Hematopoietic multipotent progenitor cell (in vitro differentiated cells): ENCODE measurements at regions not wholly inside any gene's neighbourhood (a gene's known extent, or its start where the extent isn't known, plus 50 kb on each side); places are given as distances from the start of the nearest gene placed in this dataset.

ENCODE experiments used
- DNase-seq, 3 donors: peaks; one replicate each; pipeline ENCODE4 v3.0.0-alpha.2; 2011 to 2015; ENCODE audit warnings: low read depth in 2 of 3, low spot score in 2 of 3

DNA sequence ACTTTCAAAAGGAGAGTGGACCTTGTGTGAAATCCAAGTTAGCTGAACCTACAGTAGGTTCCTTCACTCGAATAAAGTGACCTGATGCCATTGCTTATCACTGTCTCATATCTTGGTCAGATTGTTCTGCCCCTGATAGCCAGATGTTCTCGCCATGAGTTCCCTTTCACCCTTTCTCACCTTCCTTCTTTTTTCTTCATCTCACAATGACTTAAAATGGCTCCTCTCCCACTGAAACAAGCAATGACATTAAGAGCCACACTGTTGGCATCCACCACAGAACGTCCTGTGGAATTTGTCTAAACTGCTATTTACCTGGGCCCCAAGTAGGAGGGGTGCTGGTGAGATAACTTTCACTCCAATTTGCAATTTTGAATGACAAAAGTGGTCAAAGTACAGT, 227.6 kb upstream of the PPP1R2C start:
- DNase-seq = no peak

DNA sequence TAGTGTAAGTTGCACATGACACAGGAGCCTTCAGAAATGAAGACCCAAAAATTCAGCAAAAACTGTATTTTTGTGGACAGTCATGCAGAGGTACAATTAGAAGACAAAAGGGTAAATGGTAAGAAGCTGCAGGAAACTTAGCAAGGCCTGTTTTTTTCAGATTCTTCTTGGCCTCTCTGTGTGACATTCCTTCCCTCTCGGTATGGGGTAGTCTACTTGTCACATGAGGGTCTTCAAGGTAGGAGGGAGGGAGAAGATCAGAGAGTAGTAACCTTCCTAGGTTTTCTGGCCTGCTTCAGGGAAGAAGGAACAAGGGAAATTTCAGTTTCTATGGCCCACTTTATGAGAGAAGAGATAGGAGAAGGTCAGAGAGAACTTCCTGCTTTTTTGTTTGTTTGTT, 230.4 kb upstream of the PPP1R2C start:
- no peak for DNase-seq

GRCh38 chrX:43016021-43016420, 238.1 kb upstream of the PPP1R2C start:
- DNase-seq = no peak

- DNase-seq = no peak
Observed at GRCh38 chrX:43018031-43018430, 240.1 kb upstream of the PPP1R2C start.

DNA sequence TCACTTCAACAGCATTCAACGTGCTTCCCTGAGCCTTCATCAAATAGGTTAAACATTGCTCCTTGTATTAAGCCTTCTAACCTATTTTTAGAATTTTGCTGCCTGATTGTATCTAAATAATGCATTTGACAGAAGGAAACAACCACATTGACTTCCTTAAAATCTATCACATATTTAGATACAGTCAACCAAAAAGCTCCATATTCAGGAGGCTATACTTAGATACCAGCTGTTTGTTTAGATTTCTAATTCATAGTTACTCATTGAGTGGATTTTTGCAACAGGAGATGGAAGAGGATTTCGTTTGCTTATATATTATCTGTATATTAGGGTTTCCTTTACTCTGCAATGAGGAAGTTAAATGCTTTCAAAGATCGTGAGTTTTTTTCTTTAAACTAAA, 241.1 kb upstream of the PPP1R2C start:
- DNase-seq = peak in 2 of 3 donors; percentile 0 to 50

DNA sequence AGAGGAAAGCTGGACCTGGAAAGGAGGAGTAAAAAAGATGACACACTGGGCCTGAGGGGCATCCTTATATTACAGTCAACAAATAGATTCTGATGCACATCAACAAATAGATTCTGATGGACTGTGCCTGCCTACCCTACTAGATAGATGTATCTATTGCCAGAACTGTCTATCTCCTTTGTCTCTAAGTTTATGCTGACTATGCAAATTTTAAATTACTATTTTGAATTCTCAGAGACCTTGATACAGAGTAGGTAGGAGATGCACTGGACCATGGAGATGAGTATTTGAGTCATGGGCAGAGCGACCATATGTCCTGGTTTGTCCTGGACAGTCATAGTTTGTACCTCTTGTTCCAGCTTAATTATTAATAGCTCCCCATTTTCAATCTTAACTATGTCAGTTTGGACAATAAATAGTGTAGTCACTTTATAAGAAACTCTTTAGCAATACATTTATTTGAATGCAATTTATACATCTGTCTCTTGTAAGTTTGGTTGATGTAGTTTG, 247.9 kb upstream of the PPP1R2C start:
- DNase-seq = no peak

DNA sequence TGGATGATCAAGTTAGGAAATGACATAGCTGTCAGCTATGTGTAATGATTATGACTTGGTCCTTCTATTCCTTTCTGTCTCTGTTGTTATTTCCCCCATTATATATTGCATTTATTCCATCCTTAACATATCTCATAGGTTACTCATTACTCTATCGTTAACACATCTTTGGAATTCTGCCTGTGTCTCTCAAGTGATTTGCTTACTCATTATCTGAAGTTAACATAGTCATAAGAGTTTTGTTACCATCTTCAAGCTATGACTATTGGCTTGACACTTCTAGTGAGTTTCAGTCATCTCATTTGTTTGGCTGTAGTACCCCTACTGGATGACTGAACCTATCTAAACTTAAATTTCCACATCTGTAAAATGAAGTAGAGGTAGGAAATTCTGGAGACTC, 286.1 kb upstream of the PPP1R2C start:
- DNase-seq = no peak

DNA sequence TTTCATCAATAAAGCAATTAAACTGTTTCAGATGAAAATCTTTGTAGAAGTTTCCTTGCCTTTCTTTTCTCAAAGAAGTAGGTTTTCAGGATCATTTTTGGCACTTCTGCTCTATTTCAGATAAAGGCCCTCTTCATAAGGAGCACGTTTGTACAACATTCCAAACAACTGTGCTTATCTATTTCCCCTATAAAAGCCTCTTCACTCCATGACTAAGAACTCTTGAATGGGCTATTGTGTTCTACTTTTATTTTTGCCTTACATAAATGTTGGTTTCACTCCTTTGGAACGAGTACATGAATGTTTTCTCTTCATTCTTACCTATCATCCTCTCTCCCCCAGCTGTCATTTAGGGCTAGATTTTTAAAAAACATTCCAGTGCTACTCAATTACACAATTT, 288.0 kb upstream of the PPP1R2C start:
- DNase-seq = no peak

DNA sequence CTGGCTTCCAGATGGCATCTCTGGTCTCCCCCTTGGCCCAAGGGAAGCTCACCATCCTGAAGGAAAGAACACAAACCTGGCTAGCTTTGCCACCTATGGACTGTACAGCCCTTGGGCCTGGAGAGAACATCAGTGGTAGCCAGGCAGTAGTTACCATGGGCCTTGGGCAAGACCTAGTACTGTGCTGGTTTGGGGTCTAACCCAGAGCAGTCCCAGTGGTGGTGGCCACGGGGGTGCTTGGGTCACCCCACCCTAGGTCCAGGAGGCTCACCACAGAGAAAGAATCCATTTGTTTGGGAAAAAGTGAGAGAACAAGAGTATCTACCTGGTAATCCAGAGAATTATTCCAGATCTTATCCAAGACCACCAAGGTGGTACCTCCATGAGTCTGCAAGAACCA, 290.7 kb upstream of the PPP1R2C start:
- no peak for DNase-seq

- DNase-seq = no peak
Observed at GRCh38 chrX:43083016-43083415, 305.1 kb upstream of the PPP1R2C start.

DNA sequence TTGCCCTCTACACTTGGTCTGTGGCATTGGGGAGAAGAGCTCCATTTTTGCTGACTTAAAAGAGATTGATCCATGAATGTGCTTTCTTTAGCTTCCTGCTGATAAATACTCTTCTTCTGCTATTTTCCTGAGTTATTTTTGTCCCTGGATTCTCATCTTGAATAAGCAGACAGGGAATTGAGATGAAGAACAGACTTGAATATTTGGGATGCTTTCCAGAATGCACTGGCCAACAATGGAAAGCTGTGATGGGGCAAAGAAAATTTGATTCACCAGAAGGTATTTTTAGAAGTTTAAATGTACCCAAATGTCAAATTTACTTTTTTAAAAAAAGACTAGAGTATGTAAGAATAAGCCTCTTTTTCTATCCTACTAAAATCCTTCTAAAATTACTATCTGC, 309.9 kb upstream of the PPP1R2C start:
- no peak for DNase-seq

DNA sequence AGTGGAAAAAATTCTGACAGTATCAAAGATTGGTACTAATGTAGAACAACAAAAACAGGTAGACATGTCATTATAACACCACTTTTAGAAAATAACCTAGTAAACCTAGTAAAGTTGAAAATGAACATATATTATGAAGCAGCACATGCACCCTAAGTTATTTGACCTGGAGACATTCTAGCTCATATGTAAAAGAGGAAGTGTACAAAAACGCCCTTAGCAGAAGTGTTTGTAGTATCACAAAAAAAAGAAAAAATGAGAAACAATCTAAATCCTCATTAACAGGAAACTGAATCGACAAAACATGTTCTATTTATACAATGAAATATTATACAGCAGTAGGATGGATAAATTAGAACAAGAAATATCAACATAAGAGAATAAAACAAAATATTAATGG, 318.9 kb upstream of the PPP1R2C start:
- peak in 1 of 3 donors; percentile 23 for DNase-seq

GRCh38 chrX:43106009-43106408, 328.0 kb upstream of the PPP1R2C start:
- no peak for DNase-seq

DNA sequence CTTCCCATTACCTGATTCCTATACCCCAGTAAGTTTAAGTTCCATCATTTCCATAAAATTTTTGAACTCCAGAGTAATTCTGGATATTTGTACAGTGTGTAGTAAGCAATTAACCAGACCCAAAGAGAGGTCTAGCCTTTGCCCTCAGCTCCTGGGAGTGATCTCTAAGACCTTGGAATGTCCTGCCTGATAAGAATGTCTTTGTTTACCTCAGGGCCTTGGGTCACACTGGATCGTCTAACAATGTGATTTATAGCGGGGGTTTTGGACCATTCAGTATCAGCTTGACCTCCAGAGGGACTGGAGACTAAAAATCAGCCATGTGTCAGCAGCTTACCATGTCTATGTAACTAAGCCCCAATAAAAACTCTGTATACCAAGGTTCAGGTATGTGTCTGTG, 330.9 kb upstream of the PPP1R2C start:
- no peak for DNase-seq

GRCh38 chrX:43121637-43122036, 343.7 kb upstream of the PPP1R2C start:
- peak in 1 of 3 donors; percentile 44 for DNase-seq

GRCh38 chrX:43139645-43140044, 361.7 kb upstream of the PPP1R2C start:
- DNase-seq = no peak

DNA sequence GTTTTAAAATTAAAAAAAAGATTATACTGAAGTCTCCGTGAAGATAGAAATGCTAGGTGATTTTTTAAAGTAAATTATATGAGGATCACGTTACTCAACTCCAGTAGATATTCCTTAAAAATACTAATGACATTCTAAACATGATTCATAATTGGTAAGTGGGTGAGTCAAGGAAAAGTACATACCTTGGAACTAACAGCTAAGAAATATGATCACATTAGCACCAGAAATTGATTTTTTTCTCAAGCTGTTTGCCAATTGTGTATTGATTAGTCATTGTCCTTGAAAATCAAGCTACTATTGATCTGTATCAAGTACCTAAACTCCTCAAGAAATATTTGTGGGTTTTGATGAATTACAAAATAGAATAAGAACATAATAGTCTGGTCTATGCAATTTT, 362.6 kb upstream of the PPP1R2C start:
- DNase-seq = no peak

DNA sequence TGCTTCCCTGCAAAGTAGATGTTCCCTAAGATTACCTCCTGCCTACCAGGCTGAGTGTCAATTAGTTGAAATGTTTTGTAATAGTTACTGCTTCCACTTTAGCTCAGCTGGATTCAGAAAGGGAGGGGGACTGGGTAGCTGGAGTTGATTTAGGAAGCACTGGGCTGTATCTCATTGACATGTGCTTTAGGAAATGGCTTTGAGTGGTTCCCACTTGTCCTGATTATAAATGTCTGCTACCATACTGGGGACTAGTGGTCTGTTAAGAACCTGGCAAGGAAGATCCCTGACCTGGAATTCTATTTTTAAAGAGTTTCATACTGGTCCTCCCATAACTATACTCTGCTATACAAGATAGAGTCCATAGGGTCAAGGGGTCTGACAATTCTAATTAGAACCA, 363.9 kb upstream of the PPP1R2C start:
- no peak for DNase-seq

DNA sequence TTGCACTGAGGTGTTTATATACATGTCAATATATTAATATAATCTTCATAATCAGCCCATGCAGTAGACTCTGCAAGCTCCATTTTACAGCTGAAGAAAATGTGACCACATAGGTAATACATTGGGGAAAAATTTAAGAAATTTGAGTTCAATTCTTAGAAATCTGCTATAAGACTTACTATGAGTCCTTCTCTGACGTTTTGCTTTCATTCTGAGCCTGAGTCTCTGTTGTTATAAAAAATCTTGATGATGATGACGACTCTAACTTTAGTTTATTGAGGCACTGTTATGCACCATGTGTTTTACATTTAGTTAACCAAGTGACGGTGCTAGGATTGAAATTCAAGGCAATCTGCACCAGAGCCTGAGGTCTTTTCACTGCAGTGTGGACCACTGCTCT, 370.3 kb upstream of the PPP1R2C start:
- no peak for DNase-seq

DNA sequence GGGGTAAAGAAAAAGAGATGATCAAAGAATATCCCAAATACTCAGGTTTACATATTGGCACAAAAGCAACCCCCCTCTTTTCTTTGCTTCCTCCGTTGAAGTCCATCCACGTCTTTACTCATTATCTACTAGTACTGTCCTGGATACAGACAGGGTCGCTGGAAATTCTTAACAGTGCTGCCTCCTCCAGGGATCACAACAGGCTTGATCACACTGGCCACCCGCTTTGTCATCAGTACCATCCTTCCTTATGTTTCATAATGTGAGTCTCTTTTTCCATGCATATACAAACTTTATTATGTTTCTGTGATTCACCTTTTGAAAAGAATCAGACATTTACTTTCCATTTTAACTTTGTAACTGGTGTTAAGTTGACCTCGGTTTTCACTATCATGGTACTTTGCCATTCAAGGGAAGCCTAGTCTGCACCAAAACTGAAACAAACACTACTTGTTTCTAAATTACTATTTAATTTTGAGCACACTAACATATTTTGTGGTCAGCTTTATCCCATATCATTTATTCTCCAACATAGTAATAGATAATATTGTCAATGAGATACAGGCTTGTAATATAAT, 387.5 kb upstream of the PPP1R2C start:
- DNase-seq = no peak

- no peak for DNase-seq
Observed at GRCh38 chrX:43166874-43167273, 388.9 kb upstream of the PPP1R2C start.

DNA sequence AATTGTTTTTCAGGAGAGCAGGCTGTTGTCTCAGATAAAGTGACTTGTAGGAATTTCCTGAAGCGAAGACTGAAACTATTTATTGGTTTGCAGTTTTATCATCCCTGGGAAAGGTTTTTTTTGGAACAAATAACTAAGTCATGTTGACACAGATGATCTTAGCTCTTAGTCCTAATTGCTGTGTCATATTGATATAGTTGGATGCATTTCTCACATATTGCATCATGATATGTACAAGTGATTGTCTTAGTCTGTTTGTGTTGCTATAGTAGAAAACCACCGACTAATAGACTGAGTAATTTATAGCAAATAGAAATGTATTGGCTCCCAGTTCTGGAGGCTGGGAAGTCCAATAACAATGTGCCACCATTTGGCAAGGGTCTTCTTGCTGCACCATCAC, 397.5 kb upstream of the PPP1R2C start:
- no peak for DNase-seq

DNA sequence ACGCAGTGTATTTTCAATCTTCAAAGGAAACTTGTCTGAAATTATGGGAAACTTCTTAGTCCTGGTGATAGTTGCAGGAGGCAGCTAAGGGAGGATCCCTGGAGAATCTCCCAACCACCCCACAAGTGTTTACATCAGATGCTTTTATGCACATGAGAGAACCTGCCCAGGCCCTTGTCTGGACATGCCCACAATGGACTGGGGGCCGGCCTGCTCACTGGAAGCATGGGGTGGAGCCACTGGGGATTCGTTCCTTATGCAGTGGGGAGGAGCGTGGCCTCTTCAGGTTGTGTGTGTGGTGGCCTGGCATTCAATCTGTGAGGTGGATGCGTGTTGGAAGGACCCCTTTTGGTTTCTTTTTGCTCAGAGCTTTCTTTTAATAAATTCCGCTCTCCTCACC, 398.7 kb upstream of the PPP1R2C start:
- no peak for DNase-seq
